IMR-90 (cell line): ENCODE measurements at regions not wholly inside any gene's neighbourhood (a gene's known extent, or its start where the extent isn't known, plus 50 kb on each side); places are given as distances from the start of the nearest gene placed in this dataset.

Source experiments
- CHD1 ChIP-seq: IDR thresholded peaks from 2 replicates; pipeline ENCODE4 v1.6.1; 2012; ENCODE audit warnings: low read depth, low read length, improper control_type of control experiment
- CTCF ChIP-seq: conservative IDR thresholded peaks from 2 replicates; pipeline ENCODE4 v1.5.1; 2012; ENCODE audit warnings: mild to moderate bottlenecking, low read depth, low read length, improper control_type of control experiment
- FOS ChIP-seq: fragments of 150-350 bp; IDR thresholded peaks from 2 replicates; pipeline ENCODE4 v1.6.1; 2016; ENCODE audit warnings: low read depth, low read length
- MAZ ChIP-seq: IDR thresholded peaks from 2 replicates; pipeline ENCODE4 v1.6.1; 2012; ENCODE audit warnings: low read depth, mild to moderate bottlenecking, low read length, improper control_type of control experiment, moderate library complexity, borderline replicate concordance
- MXI1 ChIP-seq: IDR thresholded peaks from 2 replicates; pipeline ENCODE4 v1.6.1; 2012; ENCODE audit warnings: low read depth, mild to moderate bottlenecking, low read length, moderate library complexity, borderline replicate concordance
- NFE2L2 ChIP-seq: fragments of 150-350 bp; IDR thresholded peaks from 2 replicates; pipeline ENCODE4 v1.6.1; 2016; ENCODE audit warnings: low read depth, mild to moderate bottlenecking, low read length
- POLR2A ChIP-seq: IDR thresholded peaks from 2 replicates; pipeline ENCODE4 v1.6.1; 2012; ENCODE audit warnings: mild to moderate bottlenecking, low read depth, low read length
- RFX5 ChIP-seq: IDR thresholded peaks from 2 replicates; pipeline ENCODE4 v1.8.0; 2012; ENCODE audit warnings: low read depth, mild to moderate bottlenecking, low read length, moderate library complexity
- SMC3 ChIP-seq: fragments of 150-350 bp; IDR thresholded peaks from 2 replicates; pipeline ENCODE4 v1.6.1; 2016; ENCODE audit warnings: low read depth, mild to moderate bottlenecking, antibody characterized with exemption, low read length, moderate library complexity

- TF ChIP-seq MAZ (no peak), POLR2A (no peak), RFX5 (no peak), FOS (no peak), CTCF (no peak), NFE2L2 (no peak), SMC3 (no peak), CHD1 (no peak), MXI1 (no peak)
These were observed 258.6 kb downstream of the RAD51AP2 start for GRCh38 chr2:17259613-17260012.
